Stimulated activated effector memory CD8-positive, alpha-beta T cell treated with anti-CD3 and anti-CD28 coated beads, Interleukin-12 subunit alpha, Interleukin-12 subunit beta, amount 100 ng/mL, for 72 hours (primary cell): ENCODE measurements at regions not wholly inside any gene's neighbourhood (a gene's known extent, or its start where the extent isn't known, plus 50 kb on each side); places are given as distances from the start of the nearest gene placed in this dataset.

Experiments used
- ATAC-seq: fragments of 150-1000 bp; cut with Tn5 transposase; 2 replicates; pipeline ENCODE4 v1.10.0; 2021
- DNase-seq, 2 donors: peaks; one replicate each; pipeline ENCODE4 v3.0.0; 2021 to 2022; ENCODE audit warnings: low spot score in 2 of 2
- H3K27ac Mint-ChIP-seq: one replicate; pipeline ENCODE4 v1.8.0; 2022; ENCODE audit warnings: mild to moderate bottlenecking, mixed read lengths
- H3K36me3 Mint-ChIP-seq: one replicate; pipeline ENCODE4 v1.8.0; 2022; ENCODE audit warnings: mild to moderate bottlenecking, mixed read lengths
- H3K4me1 Mint-ChIP-seq: one replicate; pipeline ENCODE4 v1.8.0; 2022; ENCODE audit warnings: mixed read lengths
- H3K4me3 Mint-ChIP-seq: one replicate; pipeline ENCODE4 v1.8.0; 2022; ENCODE audit warnings: mild to moderate bottlenecking, mixed read lengths
- H3K9me3 Mint-ChIP-seq: one replicate; pipeline ENCODE4 v1.8.0; 2022; ENCODE audit warnings: mixed read lengths

DNA sequence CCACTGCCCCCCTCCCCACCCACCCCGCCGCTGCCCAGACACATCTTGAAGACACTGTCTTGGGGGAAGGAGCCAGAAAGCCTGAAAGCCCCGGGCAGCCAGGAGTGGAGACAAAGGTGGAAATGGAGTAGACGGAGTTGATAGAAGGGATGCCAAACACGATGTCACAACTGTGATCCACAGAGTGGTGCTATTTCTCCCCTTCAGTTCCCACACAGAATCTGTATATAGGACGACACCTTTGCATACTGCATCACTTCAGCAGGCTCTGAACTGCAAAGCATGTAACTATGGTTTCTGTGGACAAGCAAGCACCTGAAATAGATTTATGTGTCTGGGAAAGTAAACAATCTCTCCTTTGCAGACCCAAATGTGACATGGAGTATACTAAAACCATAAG lies 56.4 kb upstream of the F13A1 start:
- no peak for ATAC-seq
- no peaks in the 10 kb centered on the region for H3K4me1 Mint-ChIP-seq
- no peak overlapping the region for H3K27ac Mint-ChIP-seq
- no peak overlapping the region for H3K4me3 Mint-ChIP-seq
- no peaks in the 10 kb centered on the region for H3K36me3 Mint-ChIP-seq
- DNase-seq, result no peak
- H3K9me3 Mint-ChIP-seq, result peaks cover 3% of the 10 kb centered on the region

DNA sequence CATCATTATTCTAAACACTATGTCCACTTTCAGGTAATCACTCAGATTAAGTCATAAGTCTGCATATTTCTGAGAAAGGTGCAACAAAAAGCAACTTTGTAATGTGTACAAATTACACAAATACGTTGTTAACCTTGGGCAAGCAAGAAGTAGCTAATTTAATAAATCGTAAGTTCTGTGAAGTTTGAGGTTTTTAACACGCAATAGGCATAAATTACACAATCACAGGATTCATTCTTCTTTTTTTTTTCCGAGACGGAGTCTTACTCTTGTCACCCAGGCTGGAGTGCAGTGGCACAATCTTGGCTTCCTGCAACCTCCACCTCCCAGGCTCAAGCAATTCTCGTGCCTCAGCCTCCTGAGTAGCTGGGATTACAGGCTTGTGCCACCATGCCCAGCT lies 57.2 kb upstream of the F13A1 start:
- DNase-seq (no peak), ATAC-seq (no peak)
- Mint-ChIP-seq H3K27ac (no peak overlapping the region), H3K4me1 (no peaks in the 10 kb centered on the region), H3K9me3 (peaks cover 3% of the 10 kb centered on the region), H3K36me3 (no peaks in the 10 kb centered on the region), H3K4me3 (no peak overlapping the region)

DNA sequence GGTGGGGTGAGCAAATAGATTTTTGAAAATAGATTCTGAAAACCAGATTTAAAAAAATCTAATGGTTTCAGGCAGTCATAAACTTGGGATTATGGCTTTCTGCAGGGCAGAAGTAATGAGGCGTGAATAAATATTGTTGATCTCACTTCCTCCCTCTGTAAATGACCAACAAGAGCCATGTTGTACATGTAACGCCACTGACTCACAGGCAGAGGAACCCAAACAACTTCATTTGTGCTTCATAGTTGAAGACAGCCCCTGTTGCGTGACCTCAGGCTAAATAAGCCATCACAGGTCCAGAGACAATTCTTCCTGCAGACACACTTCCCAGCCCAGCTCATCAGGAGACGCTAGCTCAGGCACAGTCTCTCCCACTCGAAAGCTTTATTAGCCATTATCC lies 59.1 kb upstream of the F13A1 start:
- Mint-ChIP-seq H3K9me3 (no peaks in the 10 kb centered on the region), H3K4me1 (no peaks in the 10 kb centered on the region), H3K27ac (no peak overlapping the region), H3K36me3 (no peaks in the 10 kb centered on the region), H3K4me3 (no peak overlapping the region)
- ATAC-seq (no peak), DNase-seq (no peak)

DNA sequence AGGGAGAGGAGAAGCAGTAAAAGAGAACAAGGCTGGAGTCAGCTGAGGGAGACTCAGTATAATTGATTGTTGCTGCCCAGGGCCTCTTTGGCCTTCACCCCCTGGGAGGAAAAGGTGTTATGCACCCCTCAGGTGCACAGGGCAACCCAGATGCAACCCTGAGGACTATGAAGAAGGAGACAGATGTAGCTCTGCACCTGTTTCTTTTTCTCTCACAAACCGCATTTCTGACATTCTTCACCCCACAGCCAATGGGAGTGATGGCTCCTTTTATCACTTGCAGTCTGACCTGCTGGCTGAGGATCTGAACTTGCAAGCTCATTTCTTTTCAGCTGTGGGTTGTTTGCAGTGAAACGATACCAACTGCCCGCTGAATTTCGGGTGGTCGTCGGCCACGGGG lies 64.1 kb upstream of the F13A1 start:
- no peak for ATAC-seq
- no peaks in the 10 kb centered on the region for H3K4me1 Mint-ChIP-seq
- H3K27ac Mint-ChIP-seq, result no peak overlapping the region
- no peak for DNase-seq
- no peaks in the 10 kb centered on the region for H3K9me3 Mint-ChIP-seq
- no peaks in the 10 kb centered on the region for H3K36me3 Mint-ChIP-seq
- no peak overlapping the region for H3K4me3 Mint-ChIP-seq

DNA sequence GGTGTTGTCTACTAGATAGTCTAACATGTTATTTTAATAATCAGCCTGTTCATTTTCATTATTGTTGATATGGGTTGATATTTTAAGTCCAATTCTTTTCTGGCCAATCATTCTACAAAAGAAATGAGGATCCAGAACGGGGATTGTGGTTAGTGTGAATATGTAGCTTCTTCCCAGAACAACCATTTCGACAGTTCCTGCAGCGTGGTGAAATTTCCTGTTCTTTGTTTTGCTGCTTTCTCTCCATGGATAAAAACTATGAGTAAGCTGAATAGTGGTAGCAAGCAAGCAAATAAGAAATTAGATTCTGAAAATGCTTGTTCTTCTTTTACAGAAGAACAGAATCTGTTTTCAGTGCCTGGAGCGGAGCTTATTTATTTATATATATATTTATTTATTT lies 65.5 kb upstream of the F13A1 start:
- Mint-ChIP-seq H3K36me3 (no peaks in the 10 kb centered on the region), H3K9me3 (no peaks in the 10 kb centered on the region), H3K4me3 (no peak overlapping the region), H3K4me1 (no peaks in the 10 kb centered on the region), H3K27ac (no peak overlapping the region)
- ATAC-seq, result no peak
- no peak for DNase-seq

DNA sequence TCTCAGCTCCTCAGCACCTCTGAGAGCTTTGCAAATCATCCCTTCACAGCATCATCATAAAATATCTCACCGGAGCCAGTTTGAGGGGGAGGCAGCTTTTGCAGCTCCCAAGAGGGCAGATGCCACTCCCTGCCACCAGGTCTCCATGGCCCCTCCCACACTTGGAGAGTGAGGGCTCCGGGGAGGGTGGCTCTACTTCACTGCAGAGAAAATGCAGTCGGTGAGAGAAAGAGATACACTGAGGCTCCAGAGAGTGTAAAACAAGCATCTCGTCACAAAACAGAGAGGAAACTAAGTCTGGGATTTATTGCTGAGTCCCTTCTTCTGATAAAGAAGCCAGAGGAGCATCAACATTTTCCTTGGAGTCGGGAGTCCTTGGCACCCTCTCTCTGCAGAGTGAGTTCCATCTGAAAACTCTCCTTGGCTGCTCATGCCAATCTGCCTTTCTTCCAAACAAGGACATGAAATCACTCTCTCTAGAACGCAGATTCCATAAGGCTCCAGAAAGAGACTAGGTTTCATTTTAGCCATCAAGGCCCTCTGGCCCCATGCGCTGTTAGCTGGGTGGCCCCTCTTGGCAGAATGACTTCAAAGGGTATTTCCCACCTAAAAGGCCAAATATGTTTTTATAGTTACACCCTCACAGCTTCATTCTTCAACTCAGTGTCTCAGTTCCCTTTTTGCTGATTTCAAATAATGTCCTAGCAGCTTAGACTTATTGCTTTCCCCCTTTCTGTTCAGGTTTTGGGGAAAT lies 70.6 kb upstream of the F13A1 start:
- Mint-ChIP-seq H3K9me3 (no peaks in the 10 kb centered on the region), H3K4me3 (no peak overlapping the region), H3K27ac (no peak overlapping the region), H3K36me3 (no peaks in the 10 kb centered on the region), H3K4me1 (no peaks in the 10 kb centered on the region)
- no peak for ATAC-seq
- DNase-seq, result no peak

DNA sequence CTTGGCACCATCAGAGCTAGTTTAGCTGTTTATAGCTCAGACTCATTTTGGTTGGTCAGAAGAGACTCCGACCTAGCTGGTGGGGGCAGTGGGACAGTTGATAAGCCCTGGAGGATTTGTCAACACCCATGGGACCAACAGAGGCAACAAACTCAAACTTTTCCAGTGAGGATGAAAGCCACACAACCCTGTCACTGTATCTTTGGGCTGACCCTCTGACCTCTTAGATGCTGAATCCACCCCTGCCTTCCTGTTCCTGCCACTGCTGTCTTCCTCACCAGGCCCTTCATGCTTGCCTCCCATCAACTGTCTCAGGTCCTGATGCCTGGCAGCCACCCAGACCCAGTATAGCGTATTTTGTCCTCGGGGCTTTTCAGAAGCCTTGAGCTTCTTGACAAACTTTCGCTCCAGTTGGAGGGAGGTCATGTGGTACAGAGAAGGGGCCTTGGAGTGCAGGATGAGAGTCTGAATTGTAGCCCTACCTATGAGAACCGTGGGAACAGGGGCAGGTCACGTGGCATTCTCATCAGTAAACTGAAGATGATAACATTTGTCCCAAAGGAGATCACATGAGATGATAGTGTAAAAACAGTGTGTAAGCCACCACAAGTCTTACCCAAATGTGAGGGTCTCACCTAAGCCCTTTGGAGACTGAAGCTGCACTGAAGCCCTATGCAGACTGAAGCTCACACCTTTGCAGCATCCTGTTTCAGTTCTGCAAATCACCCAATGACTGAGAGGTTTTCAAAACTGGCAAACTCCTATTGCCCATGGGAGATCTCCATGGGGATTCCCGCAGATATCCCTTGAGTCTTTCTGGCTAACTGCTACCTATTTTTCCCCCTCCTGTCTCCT lies 72.0 kb upstream of the F13A1 start:
- H3K4me3 Mint-ChIP-seq, result no peak overlapping the region
- H3K9me3 Mint-ChIP-seq, result no peaks in the 10 kb centered on the region
- H3K4me1 Mint-ChIP-seq, result no peaks in the 10 kb centered on the region
- H3K27ac Mint-ChIP-seq, result no peak overlapping the region
- no peaks in the 10 kb centered on the region for H3K36me3 Mint-ChIP-seq
- DNase-seq (no peak), ATAC-seq (no peak)

DNA sequence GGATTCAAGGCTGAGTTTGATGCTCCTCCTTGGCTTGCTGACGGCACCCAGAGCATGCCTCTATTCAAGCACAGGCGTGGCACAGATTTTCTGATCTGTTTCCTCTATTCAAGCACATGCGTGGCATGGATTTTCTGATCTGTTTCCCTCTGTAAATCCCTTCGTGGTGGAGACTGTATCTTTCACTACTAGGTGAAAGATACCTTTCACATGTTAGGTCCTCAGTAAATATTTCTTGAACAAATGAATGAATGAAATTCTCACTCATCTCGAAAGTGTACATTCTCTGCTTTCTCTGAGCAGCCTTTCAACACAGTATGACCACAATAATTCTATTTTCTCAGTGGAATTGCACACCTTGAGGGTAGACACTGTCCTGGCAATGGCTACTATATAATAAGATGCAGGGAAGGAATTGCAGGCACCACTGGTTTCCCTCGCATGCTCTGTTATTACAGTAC lies 72.6 kb upstream of the F13A1 start:
- H3K9me3 Mint-ChIP-seq, result no peaks in the 10 kb centered on the region
- H3K4me1 Mint-ChIP-seq, result no peaks in the 10 kb centered on the region
- H3K36me3 Mint-ChIP-seq, result no peaks in the 10 kb centered on the region
- DNase-seq (no peak), ATAC-seq (no peak)
- H3K4me3 Mint-ChIP-seq, result no peak overlapping the region
- no peak overlapping the region for H3K27ac Mint-ChIP-seq

DNA sequence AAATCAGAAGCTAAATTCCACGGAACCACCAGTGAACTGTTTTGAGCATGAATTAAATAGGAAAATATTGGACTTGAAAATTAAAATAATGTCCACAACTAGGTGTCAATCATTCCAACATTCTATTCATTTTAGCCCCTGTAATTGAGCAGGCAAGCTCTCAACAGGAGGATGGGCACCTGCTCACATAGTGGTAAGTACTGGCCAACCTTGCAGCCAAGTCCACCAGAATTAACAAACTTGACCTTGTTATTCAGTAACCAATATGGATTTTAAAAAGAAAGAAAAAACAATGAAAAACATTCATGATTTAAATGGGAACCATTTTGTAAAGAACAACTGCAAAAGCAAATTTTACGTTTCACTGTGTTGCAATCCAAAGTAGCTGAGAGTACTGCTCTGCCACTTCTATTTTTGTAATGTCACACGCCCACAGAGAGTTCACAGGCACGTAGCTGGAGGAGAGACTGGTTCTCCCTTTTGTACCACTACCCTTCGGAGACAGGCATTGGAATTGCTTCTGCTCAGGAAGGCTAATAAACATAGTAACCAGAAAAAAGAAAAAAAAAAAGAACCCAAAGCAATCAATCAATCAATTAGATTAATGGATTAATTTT lies 75.2 kb upstream of the F13A1 start:
- no peak overlapping the region for H3K27ac Mint-ChIP-seq
- H3K4me3 Mint-ChIP-seq, result no peak overlapping the region
- H3K9me3 Mint-ChIP-seq, result no peaks in the 10 kb centered on the region
- no peaks in the 10 kb centered on the region for H3K4me1 Mint-ChIP-seq
- H3K36me3 Mint-ChIP-seq, result no peaks in the 10 kb centered on the region
- DNase-seq (no peak), ATAC-seq (no peak)

DNA sequence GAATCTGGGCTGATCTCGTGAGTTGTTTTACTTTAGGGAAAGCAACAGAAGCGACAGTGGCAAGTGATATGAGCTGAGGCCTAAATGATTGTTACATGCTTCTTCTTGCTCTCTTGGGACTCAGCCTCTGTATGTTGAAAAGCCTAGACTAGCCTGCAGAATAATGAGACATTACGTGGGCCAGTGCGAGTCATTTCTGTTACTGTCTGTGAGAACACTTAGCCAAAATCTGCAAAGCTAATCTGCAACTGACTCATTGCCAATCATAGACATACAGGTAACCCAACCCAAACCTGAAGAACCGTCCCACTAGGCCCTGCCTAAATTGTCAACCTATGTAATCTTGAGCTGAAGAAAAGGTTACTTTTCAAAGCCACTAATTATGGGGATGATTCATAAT lies 77.4 kb upstream of the F13A1 start:
- Mint-ChIP-seq H3K9me3 (no peaks in the 10 kb centered on the region), H3K4me3 (no peak overlapping the region), H3K4me1 (no peaks in the 10 kb centered on the region), H3K27ac (no peak overlapping the region), H3K36me3 (no peaks in the 10 kb centered on the region)
- no peak for DNase-seq
- ATAC-seq, result no peak

DNA sequence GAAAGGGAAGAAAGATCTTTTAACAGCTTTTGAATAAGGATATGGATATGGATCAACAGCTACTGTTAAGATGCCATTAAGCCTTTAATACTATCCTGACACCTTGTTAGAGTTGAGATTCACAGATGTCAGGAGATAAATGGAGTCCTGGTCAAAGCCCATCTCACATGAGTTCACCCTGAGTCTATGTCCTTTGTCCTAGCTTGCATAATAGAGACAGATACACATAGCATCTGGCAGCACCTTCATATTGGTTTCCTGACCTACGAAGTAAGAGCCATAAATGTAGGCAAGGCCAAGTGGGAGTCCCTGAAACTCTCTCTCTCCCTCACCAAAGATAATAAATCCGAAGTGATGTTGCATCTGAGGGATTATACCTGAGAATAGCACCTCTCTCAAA lies 79.1 kb upstream of the F13A1 start:
- Mint-ChIP-seq H3K27ac (no peak overlapping the region), H3K36me3 (no peaks in the 10 kb centered on the region), H3K4me1 (no peaks in the 10 kb centered on the region), H3K9me3 (no peaks in the 10 kb centered on the region), H3K4me3 (no peak overlapping the region)
- DNase-seq (no peak), ATAC-seq (no peak)

DNA sequence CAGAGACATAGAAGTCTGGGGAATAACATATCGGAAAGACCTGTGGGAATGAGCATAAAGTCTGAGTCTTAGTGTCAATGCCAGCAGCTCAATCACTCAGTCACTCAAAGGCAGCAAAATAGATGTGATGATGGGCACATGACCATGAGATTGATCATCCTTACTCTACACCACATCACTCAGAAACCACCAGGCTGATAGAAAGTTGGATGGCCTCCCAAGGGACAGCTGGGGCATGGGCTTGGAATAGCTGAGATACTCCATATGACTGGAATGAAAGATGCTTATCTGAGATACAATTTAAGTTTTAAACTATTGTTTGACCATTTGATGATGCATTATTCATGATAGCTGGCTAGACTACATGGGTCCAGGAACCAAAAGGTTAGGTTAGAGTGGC lies 80.9 kb upstream of the F13A1 start:
- no peak for DNase-seq
- no peak overlapping the region for H3K27ac Mint-ChIP-seq
- H3K9me3 Mint-ChIP-seq, result no peaks in the 10 kb centered on the region
- H3K4me1 Mint-ChIP-seq, result no peaks in the 10 kb centered on the region
- no peaks in the 10 kb centered on the region for H3K36me3 Mint-ChIP-seq
- no peak for ATAC-seq
- no peak overlapping the region for H3K4me3 Mint-ChIP-seq

DNA sequence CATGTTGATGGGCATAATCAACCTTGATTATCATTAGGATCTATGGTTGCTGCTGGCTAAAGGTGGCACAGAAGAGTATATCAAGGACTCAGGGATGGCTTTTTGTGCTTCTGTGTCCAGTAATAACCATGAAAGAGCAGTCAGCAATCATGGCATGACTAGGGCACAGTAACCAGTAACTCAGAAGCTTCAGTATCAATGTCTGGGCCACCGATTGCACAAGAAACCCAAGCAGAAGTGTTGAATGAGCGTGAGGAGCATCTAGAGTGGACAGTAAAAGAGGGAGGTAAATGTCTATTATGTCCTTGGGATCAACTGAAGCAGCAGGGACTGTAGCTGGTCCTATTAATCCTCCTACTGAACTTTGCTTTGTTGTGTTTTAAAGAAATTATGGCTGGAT lies 81.5 kb upstream of the F13A1 start:
- H3K36me3 Mint-ChIP-seq, result no peaks in the 10 kb centered on the region
- ATAC-seq (no peak), DNase-seq (no peak)
- H3K4me3 Mint-ChIP-seq, result no peak overlapping the region
- H3K9me3 Mint-ChIP-seq, result no peaks in the 10 kb centered on the region
- no peak overlapping the region for H3K27ac Mint-ChIP-seq
- H3K4me1 Mint-ChIP-seq, result no peaks in the 10 kb centered on the region

DNA sequence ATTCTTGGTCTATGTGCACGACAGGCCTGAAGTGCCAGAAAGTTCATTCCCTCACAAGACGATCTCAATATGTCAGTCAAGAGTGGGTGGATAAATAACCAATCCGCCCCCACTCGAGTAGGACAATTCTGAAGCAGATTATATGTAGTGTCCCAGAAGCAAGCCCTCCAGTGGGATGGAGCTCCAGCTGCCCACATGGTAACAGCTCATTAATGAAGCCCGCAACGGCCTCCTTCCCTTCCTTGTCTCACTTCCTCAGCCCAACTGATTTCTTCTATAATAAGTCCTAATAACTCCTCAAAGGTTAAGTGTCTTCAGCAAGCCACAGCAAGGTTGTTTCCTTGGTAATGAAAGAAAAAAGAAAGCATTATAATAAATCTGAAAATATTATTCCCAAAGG lies 82.1 kb upstream of the F13A1 start:
- H3K9me3 Mint-ChIP-seq, result no peaks in the 10 kb centered on the region
- ATAC-seq (no peak), DNase-seq (no peak)
- no peaks in the 10 kb centered on the region for H3K36me3 Mint-ChIP-seq
- H3K4me3 Mint-ChIP-seq, result no peak overlapping the region
- H3K4me1 Mint-ChIP-seq, result no peaks in the 10 kb centered on the region
- no peak overlapping the region for H3K27ac Mint-ChIP-seq

DNA sequence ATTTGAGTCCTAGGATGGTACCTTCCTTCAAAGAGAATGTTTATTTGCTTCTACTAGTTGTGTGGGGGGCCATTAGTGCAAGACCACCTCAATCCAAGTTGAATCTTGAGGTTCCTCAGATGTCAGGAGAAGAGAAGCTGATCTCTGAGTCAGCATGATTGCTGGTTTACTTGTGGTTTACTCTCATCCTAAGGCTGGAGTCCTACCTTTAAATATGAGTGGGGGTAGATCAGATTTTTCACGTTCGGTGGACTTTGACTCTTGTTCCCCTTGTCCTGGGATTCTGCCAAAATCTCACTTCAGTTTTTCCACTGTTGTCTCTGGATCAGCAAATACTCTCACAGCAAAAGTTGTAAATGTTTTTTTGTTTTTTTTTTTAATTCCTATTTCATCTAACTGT lies 84.6 kb upstream of the F13A1 start:
- DNase-seq (no peak), ATAC-seq (no peak)
- Mint-ChIP-seq H3K9me3 (no peaks in the 10 kb centered on the region), H3K4me1 (no peaks in the 10 kb centered on the region), H3K27ac (no peak overlapping the region), H3K4me3 (no peak overlapping the region), H3K36me3 (no peaks in the 10 kb centered on the region)
